H1 (cell line): ENCODE measurements at regions not wholly inside any gene's neighbourhood (a gene's known extent, or its start where the extent isn't known, plus 50 kb on each side); places are given as distances from the start of the nearest gene placed in this dataset.

Experiments used
- CTCF ChIA-PET: fragments of 300-600 bp; sonication (Branson Sonifier 250); formaldehyde crosslinking; loops from one replicate; lab custom pipeline; 2021; ENCODE audit not compliant: partially characterized antibody; lab: Charles Lee
- POLR2A ChIA-PET: fragments of 300-600 bp; sonication (Branson Sonifier 250); formaldehyde crosslinking; loops from one replicate; lab custom pipeline; 2021; ENCODE audit warnings: inconsistent platforms; ENCODE audit not compliant: partially characterized antibody; lab: Charles Lee
- DNase-seq, 2 experiments: peaks; one replicate each; pipeline versions ENCODE4 v3.0.0 to v3.0.0-alpha.2; 2010 to 2022; ENCODE audit warnings: low spot score in 2 of 2, low read depth in 1 of 2, mixed read lengths in 1 of 2
- FAIRE-seq: peaks from 2 replicates; lab custom pipeline; 2011; peaks lifted over from hg19 to GRCh38; lab: Jason Lieb, UNC
- H2AFZ ChIP-seq: 2 replicates; pipeline ENCODE4 v1.8.1; 2012; ENCODE audit warnings: low read length, inconsistent platforms
- H2AK5ac ChIP-seq: 2 replicates; pipeline ENCODE4 v1.6.1; 2013; ENCODE audit warnings: low read depth, low read length
- H2BK120ac ChIP-seq: replicated peaks from 2 replicates; pipeline ENCODE3; 2013; ENCODE audit warnings: low read depth, low read length, inconsistent platforms
- H2BK12ac ChIP-seq: 2 replicates; pipeline ENCODE4 v1.6.1; 2013; ENCODE audit warnings: low read depth, low read length
- H2BK15ac ChIP-seq: 2 replicates; pipeline ENCODE4 v1.6.1; 2013; ENCODE audit warnings: low read length
- H2BK20ac ChIP-seq: 2 replicates; pipeline ENCODE4 v1.6.1; 2013; ENCODE audit warnings: low read length
- H2BK5ac ChIP-seq: 2 replicates; pipeline ENCODE4 v1.6.1; 2013; ENCODE audit warnings: low read depth, low read length
- H3K14ac ChIP-seq: 2 replicates; pipeline ENCODE4 v1.6.1; 2013; ENCODE audit warnings: inconsistent platforms; ENCODE audit not compliant: insufficient read length
- H3K18ac ChIP-seq: 2 replicates; pipeline ENCODE4 v1.6.1; 2013; ENCODE audit warnings: low read length; ENCODE audit errors: extremely low read depth
- H3K23ac ChIP-seq: 2 replicates; pipeline ENCODE4 v1.6.1; 2013; ENCODE audit warnings: inconsistent platforms; ENCODE audit not compliant: insufficient read length
- H3K23me2 ChIP-seq: 2 replicates; pipeline ENCODE4 v1.6.1; 2013; ENCODE audit warnings: low read depth, low read length
- H3K27ac ChIP-seq: 2 replicates; pipeline ENCODE4 v1.6.1; 2011; ENCODE audit warnings: low read depth, low read length, inconsistent platforms
- H3K27me3 ChIP-seq, 4 experiments: replicated peaks in 1 of 4; 1 replicate in 1 of 4; 2 replicates in 3 of 4; pipeline versions ENCODE4 v1.6.1 to v1.8.1; 2011 to 2013; ENCODE audit warnings: low read length in 3 of 4, mild to moderate bottlenecking in 3 of 4, inconsistent platforms in 2 of 4, mixed read lengths in 2 of 4, moderate library complexity in 1 of 4; ENCODE audit not compliant: control insufficient read depth in 3 of 4, insufficient read depth in 3 of 4; ENCODE audit errors: extremely low read depth in 1 of 4
- H3K36me3 ChIP-seq, 4 experiments: 2 replicates each; pipeline versions ENCODE4 v1.6.1 to v1.8.1; 2011 to 2013; ENCODE audit warnings: mild to moderate bottlenecking in 4 of 4, low read length in 3 of 4, moderate library complexity in 2 of 4, control low read depth in 1 of 4, inconsistent platforms in 1 of 4; ENCODE audit not compliant: insufficient read depth in 4 of 4, control insufficient read depth in 2 of 4
- H3K4ac ChIP-seq: replicated peaks from 2 replicates; pipeline ENCODE3; 2013; ENCODE audit warnings: low read length, low read depth, mixed read lengths, inconsistent platforms; ENCODE audit not compliant: insufficient read length
- H3K4me1 ChIP-seq, 4 experiments: replicated peaks in 1 of 4; 1 replicate in 1 of 4; 2 replicates in 3 of 4; pipeline versions ENCODE4 v1.6.1 to v1.8.1; 2011 to 2013; ENCODE audit warnings: low read length in 3 of 4, inconsistent platforms in 2 of 4, mixed read lengths in 1 of 4; ENCODE audit not compliant: insufficient read depth in 4 of 4, control insufficient read depth in 3 of 4
- H3K4me2 ChIP-seq, 2 experiments: 2 replicates each; pipeline versions ENCODE4 v1.6.1 to v1.8.1; 2011 to 2013; ENCODE audit warnings: low read depth in 2 of 2, low read length in 2 of 2, control low read depth in 1 of 2, inconsistent platforms in 1 of 2, mild to moderate bottlenecking in 1 of 2; ENCODE audit not compliant: insufficient read depth in 1 of 2
- H3K4me3 ChIP-seq, 4 experiments: fragments of 200-600, 300-600 bp in 1 of 4; sonication (generic), shearing (Covaris generic), sonication (Bioruptor Twin) in 1 of 4; 2 replicates each; pipeline versions ENCODE4 v1.5.1 to v1.8.1; 2011 to 2016; ENCODE audit warnings: low read length in 4 of 4, low read depth in 3 of 4, control low read depth in 2 of 4, inconsistent platforms in 2 of 4, mild to moderate bottlenecking in 2 of 4, mixed read lengths in 1 of 4, moderate library complexity in 1 of 4; ENCODE audit not compliant: insufficient read depth in 2 of 4; ENCODE audit errors: extremely low read depth in 1 of 4
- H3K56ac ChIP-seq: replicated peaks from 2 replicates; pipeline ENCODE3; 2013; ENCODE audit warnings: low read depth, mild to moderate bottlenecking, mixed read lengths, low read length, inconsistent platforms; ENCODE audit not compliant: insufficient read length
- H3K79me1 ChIP-seq: 2 replicates; pipeline ENCODE4 v1.6.1; 2013; ENCODE audit warnings: low read depth, low read length, control low read depth
- H3K79me2 ChIP-seq, 2 experiments: 2 replicates each; pipeline versions ENCODE4 v1.6.1 to v1.8.1; 2012 to 2013; ENCODE audit warnings: low read length in 2 of 2, mild to moderate bottlenecking in 2 of 2, inconsistent platforms in 1 of 2; ENCODE audit not compliant: insufficient read depth in 2 of 2, control insufficient read depth in 1 of 2
- H3K9ac ChIP-seq, 4 experiments: replicated peaks in 1 of 4; 1 replicate in 1 of 4; 2 replicates in 3 of 4; pipeline versions ENCODE4 v1.6.1 to v1.8.1; 2011 to 2013; ENCODE audit warnings: low read depth in 3 of 4, low read length in 3 of 4, control low read depth in 2 of 4, mild to moderate bottlenecking in 2 of 4, moderate library complexity in 2 of 4, inconsistent platforms in 1 of 4; ENCODE audit errors: extremely low read depth in 1 of 4
- H3K9me3 ChIP-seq, 2 experiments: 2 replicates each; pipeline versions ENCODE4 v1.6.1 to v1.8.1; 2012 to 2013; ENCODE audit warnings: mild to moderate bottlenecking in 2 of 2, moderate library complexity in 2 of 2, control low read depth in 1 of 2, inconsistent platforms in 1 of 2, low read depth in 1 of 2, low read length in 1 of 2, mixed read lengths in 1 of 2; ENCODE audit not compliant: insufficient read depth in 2 of 2
- H4K20me1 ChIP-seq, 2 experiments: replicated peaks in 1 of 2; 2 replicates each; pipeline versions ENCODE3 to v1.8.1; 2011 to 2013; ENCODE audit warnings: inconsistent platforms in 2 of 2, low read length in 2 of 2, mild to moderate bottlenecking in 1 of 2; ENCODE audit not compliant: insufficient read depth in 2 of 2, control insufficient read depth in 1 of 2
- H4K5ac ChIP-seq: 2 replicates; pipeline ENCODE4 v1.6.1; 2013; ENCODE audit warnings: low read length, low read depth, mixed read lengths, inconsistent platforms; ENCODE audit not compliant: insufficient read length
- H4K8ac ChIP-seq: 2 replicates; pipeline ENCODE4 v1.8.0; 2013; ENCODE audit warnings: mild to moderate bottlenecking, moderate library complexity, low read length, inconsistent platforms; ENCODE audit not compliant: insufficient read depth; ENCODE audit errors: extremely low read depth
- H4K91ac ChIP-seq: replicated peaks from 2 replicates; pipeline ENCODE3; 2013; ENCODE audit warnings: low read length, mixed read lengths, inconsistent platforms; ENCODE audit not compliant: insufficient read length
- BRCA1 ChIP-seq: IDR thresholded peaks from 2 replicates; pipeline ENCODE4 v1.6.1; 2012; ENCODE audit warnings: low read depth, low read length, improper control_type of control experiment
- MAX ChIP-seq: IDR thresholded peaks from 2 replicates; pipeline ENCODE4 v1.6.1; 2012; ENCODE audit warnings: inconsistent platforms
- RAD21 ChIP-seq, 2 experiments: IDR thresholded peaks in 1 of 2; conservative IDR thresholded peaks in 1 of 2; 2 replicates each; pipeline ENCODE4 v1.6.1; 2011; ENCODE audit warnings: low read depth in 2 of 2, low read length in 2 of 2, improper control_type of control experiment in 1 of 2, inconsistent platforms in 1 of 2, mild to moderate bottlenecking in 1 of 2, moderate library complexity in 1 of 2
- WGBS, 2 experiments: shearing (Covaris generic) in 1 of 2; methylation state at CpG; one replicate each; pipeline versions ENCODE4 v1.1.6 to v1.1.7; 2013 to 2015; ENCODE audit warnings: low lambda C conversion rate in 2 of 2, mixed read lengths in 2 of 2, inconsistent platforms in 1 of 2, low coverage in 1 of 2, missing lambda C conversion rate in 1 of 2; ENCODE audit not compliant: insufficient replicate concordance in 2 of 2, insufficient coverage in 1 of 2, insufficient read length in 1 of 2; ENCODE audit errors: extremely low coverage in 1 of 2, missing lambda C conversion rate in 1 of 2; 5-methylcytosine and 5-hydroxymethylcytosine counted together

- WGBS, 2 experiments, result 86% methylated on average over 4 of the region's 4 CpGs; no CpG with 5 or more reads in 1 of the 2 experiments
- no peak for FAIRE-seq
- H3K27me3 ChIP-seq, result no peaks in the 10 kb centered on the region
- TF ChIP-seq RAD21 (IDR thresholded peaks at IDR 0.05 in 1 of 2, conservative IDR thresholded peaks at IDR 0.05 in 1 of 2; ENCODE audit: low read depth in 2 of 2, low read length in 2 of 2) (no peak), BRCA1 (no peak), MAX (no peak)
These were observed 104.2 kb upstream of the CNKSR3 start for GRCh38 chr6:154614641-154615040.

More at GRCh38 chr6:154614641-154615040, 104.2 kb upstream of the CNKSR3 start:
- H3K4me2 ChIP-seq, result no peak overlapping the region
- H4K20me1 ChIP-seq, result no peaks in the 10 kb centered on the region
- no peak overlapping the region for H2AK5ac ChIP-seq
- H3K79me2 ChIP-seq, result no peaks in the 10 kb centered on the region
- H3K36me3 ChIP-seq, result no peaks in the 10 kb centered on the region
- no peaks in the 10 kb centered on the region for H3K4me1 ChIP-seq
- no peak for DNase-seq
- no peak overlapping the region for H3K18ac ChIP-seq
- no peak overlapping the region for H3K27ac ChIP-seq
- H3K14ac ChIP-seq, result no peak overlapping the region
- H3K4me3 ChIP-seq, result no peak overlapping the region
- ChIA-PET POLR2A (no interaction called here), CTCF (interaction anchor here (1.7 kb wide), 1 partner anchor 115 kb away, joined by 5 read pairs; no protein-coding TSS in a partner anchor)
- H3K23me2 ChIP-seq, result no peaks in the 10 kb centered on the region
- H4K91ac ChIP-seq, result no peak overlapping the region
- H2AFZ ChIP-seq, result no peak overlapping the region
- H3K23ac ChIP-seq, result no peak overlapping the region
- H3K56ac ChIP-seq, result no peak overlapping the region
- no peak overlapping the region for H3K9ac ChIP-seq
- H2BK15ac ChIP-seq, result no peak overlapping the region
- H2BK120ac ChIP-seq, result no peak overlapping the region
- H3K9me3 ChIP-seq, result no peaks in the 10 kb centered on the region
- no peak overlapping the region for H3K4ac ChIP-seq
- no peaks in the 10 kb centered on the region for H3K79me1 ChIP-seq
- no peak overlapping the region for H4K5ac ChIP-seq
- no peak overlapping the region for H2BK20ac ChIP-seq
- no peak overlapping the region for H2BK12ac ChIP-seq
- no peak overlapping the region for H2BK5ac ChIP-seq
- no peak overlapping the region for H4K8ac ChIP-seq
